Caki2 (cell line): ENCODE measurements at regions not wholly inside any gene's neighbourhood (a gene's known extent, or its start where the extent isn't known, plus 50 kb on each side); places are given as distances from the start of the nearest gene placed in this dataset.

ENCODE experiments used
- DNase-seq: peaks from one replicate; pipeline ENCODE4 v3.0.0-alpha.2; 2015; ENCODE audit warnings: low read depth
- in situ Hi-C: cut with HindIII; loops from 2 replicates; pipeline ENCODE4 v1.10.0; 2016; ENCODE audit warnings: low sequenced_read_pairs, low pct_unique_long_range_greater_than_20kb, mixed read lengths

GRCh38 chr4:10344824-10345223, 112.4 kb downstream of the ZNF518B start:
- DNase-seq = no peak
- in situ Hi-C loops = no loop called here

GRCh38 chr4:10343656-10344055, 113.6 kb downstream of the ZNF518B start:
- DNase-seq = no peak
- in situ Hi-C loops = no loop called here

GRCh38 chr4:10342866-10343265, 114.4 kb downstream of the ZNF518B start:
- in situ Hi-C loops = no loop called here
- DNase-seq = no peak

- no peak for DNase-seq
- in situ Hi-C loops = no loop called here
These were observed 120.8 kb downstream of the ZNF518B start for GRCh38 chr4:10336471-10336870.

GRCh38 chr4:10335050-10335449, 122.2 kb downstream of the ZNF518B start:
- in situ Hi-C loops = no loop called here
- no peak for DNase-seq

GRCh38 chr4:10334506-10335028, 122.7 kb downstream of the ZNF518B start:
- in situ Hi-C loops = no loop called here
- DNase-seq = no peak

GRCh38 chr4:10333942-10334341, 123.3 kb downstream of the ZNF518B start:
- no peak for DNase-seq

GRCh38 chr4:10326075-10326474, 131.2 kb downstream of the ZNF518B start:
- in situ Hi-C loops = no loop called here
- DNase-seq = no peak

More at GRCh38 chr4:10333942-10334341, 123.3 kb downstream of the ZNF518B start:
- in situ Hi-C loops = no loop called here

- in situ Hi-C loops = no loop called here
- DNase-seq = no peak
These were observed 135.3 kb downstream of the ZNF518B start for GRCh38 chr4:10321931-10322330.

GRCh38 chr4:10320130-10320529, 137.1 kb downstream of the ZNF518B start:
- DNase-seq = no peak
- in situ Hi-C loops = no loop called here

- DNase-seq = no peak
- in situ Hi-C loops = no loop called here
These were observed 139.9 kb downstream of the ZNF518B start for GRCh38 chr4:10317345-10317744.

GRCh38 chr4:10316851-10317250, 140.4 kb downstream of the ZNF518B start:
- DNase-seq = no peak
- in situ Hi-C loops = no loop called here

GRCh38 chr4:10315638-10316037, 141.6 kb downstream of the ZNF518B start:
- in situ Hi-C loops = no loop called here
- no peak for DNase-seq

- no peak for DNase-seq
- in situ Hi-C loops = no loop called here
These were observed 144.7 kb downstream of the ZNF518B start for GRCh38 chr4:10312568-10312967.

GRCh38 chr4:10311939-10312338, 145.3 kb downstream of the ZNF518B start:
- DNase-seq = no peak
- in situ Hi-C loops = no loop called here

GRCh38 chr4:10305816-10306215, 151.4 kb downstream of the ZNF518B start:
- DNase-seq = no peak
- in situ Hi-C loops = no loop called here

GRCh38 chr4:10303291-10303690, 153.9 kb downstream of the ZNF518B start:
- no peak for DNase-seq
- in situ Hi-C loops = no loop called here

GRCh38 chr4:10302096-10302495, 155.1 kb downstream of the ZNF518B start:
- no peak for DNase-seq
- in situ Hi-C loops = no loop called here

- DNase-seq = no peak
- in situ Hi-C loops = no loop called here
These were observed 157.6 kb downstream of the ZNF518B start for GRCh38 chr4:10299601-10300000.

GRCh38 chr4:10298681-10299080, 158.5 kb downstream of the ZNF518B start:
- no peak for DNase-seq
- in situ Hi-C loops = no loop called here

- in situ Hi-C loops = no loop called here
- DNase-seq = no peak
These were observed 160.5 kb downstream of the ZNF518B start for GRCh38 chr4:10296730-10297129.
